ENCODE measurements at regions not wholly inside any gene's neighbourhood (a gene's known extent, or its start where the extent isn't known, plus 50 kb on each side); places are given as distances from the start of the nearest gene placed in this dataset.

- no peak for DNase-seq (ENCODE audit: low read depth in 2 of 2)
Measured at GRCh38 chr1:229031061-229031460, 239.8 kb upstream of the RAB4A start.

- no peak for DNase-seq (ENCODE audit: low read depth in 2 of 2)
Measured at GRCh38 chr1:229031481-229032341, 239.2 kb upstream of the RAB4A start.

GRCh38 chr1:229032375-229032774 lies 238.5 kb upstream of the RAB4A start:
- no peak for DNase-seq (ENCODE audit: low read depth in 2 of 2)

- no peak for DNase-seq (ENCODE audit: low read depth in 2 of 2)
Measured at GRCh38 chr1:229033480-229033879, 237.4 kb upstream of the RAB4A start.

DNA sequence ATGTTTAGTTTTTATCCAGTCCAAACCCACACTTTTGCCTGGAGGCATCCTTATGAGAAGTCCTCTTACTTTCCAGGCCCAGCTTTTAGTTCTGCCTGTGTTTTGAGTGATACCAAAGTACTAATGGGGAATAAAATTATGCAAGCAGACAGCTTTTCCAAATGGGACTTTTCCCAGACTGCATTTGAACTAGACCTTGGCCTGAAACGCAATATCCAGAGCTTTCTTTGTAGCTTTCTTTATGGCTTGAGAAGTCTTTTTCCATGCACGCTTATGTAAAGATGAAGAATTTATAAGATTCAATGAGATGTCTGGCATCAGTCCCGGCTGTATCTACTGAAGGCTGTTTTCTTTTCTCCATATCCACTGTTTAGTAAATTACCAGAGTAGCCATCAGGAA lies 236.6 kb upstream of the RAB4A start:
- no peak for DNase-seq (ENCODE audit: low read depth in 2 of 2)

DNA sequence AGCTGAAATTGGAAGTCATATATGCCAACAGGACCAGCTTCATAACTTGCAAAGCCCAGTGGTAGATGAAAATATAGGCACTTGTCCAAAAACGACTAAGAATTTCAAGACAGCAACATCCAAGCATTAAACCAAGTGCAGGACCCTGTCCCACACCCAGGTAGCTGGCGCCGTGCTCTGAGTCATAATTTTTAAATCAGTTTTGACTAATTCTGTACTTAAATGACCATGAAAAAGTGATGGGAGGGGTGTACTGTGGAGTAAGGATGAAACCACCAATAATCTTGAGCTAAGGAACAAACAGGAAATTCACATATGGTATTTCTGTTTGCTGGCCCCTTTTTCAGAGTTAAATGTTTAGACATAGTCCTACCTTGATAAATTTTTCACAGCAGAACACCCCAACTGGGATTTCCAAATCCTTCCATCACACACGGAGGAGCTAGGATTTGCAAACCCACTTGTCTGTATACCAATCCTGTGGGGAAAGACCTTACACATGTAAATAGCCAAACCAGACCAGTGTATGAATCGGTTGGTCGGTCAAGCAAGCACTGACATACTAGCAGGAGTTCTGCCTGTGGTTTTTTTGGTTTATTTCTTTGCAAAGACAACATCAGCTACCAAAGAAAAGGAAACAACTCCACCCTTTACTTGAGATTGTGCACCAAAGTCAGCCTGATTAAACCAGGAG lies 235.7 kb upstream of the RAB4A start:
- no peak for DNase-seq (ENCODE audit: low read depth in 2 of 2)

DNA sequence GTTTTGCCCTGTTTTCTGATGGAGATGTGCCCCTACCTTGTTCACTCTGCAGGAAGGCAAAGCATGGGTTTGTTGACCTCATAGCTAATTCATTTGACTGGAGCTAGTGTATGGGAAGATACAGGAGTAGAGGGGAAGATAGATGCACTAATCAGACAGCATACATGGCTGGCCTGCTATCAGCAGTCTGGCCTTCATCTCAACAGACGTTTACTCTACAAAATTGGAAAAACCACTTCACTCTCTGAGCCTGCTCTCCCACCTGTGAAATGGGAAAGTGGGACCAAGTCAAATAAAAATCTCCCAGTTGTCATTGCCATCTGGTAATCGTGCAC lies 235.2 kb upstream of the RAB4A start:
- DNase-seq (ENCODE audit: low read depth in 2 of 2): no peak

DNA sequence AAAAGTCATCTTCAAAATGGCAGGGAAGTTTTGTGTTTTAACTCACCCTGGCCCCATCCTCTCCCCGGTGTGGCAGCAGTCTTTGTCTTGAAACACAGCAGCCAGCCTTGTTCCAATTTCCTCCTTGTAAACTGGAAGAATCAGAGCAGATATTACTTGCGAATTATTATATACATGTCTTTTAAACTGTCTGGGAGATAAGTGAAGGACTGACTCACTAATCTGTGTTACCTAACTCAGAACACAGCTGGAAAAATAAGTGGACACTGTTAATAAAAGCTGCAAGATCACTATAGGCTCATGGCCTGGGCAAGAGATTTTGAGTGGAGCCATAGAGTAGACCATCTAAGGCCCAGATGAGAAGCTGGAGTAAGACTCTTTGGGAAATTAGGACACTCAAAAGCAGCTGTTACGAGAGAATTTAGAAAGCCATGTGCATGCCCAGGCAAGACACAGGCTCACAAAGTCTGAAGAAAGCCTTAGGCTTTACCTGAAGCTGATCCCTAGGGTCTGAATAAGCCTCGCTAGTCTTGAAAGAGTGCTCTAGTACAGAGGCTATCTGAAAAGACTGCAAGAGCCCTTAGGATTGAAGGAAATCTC lies 233.0 kb upstream of the RAB4A start:
- DNase-seq (ENCODE audit: low read depth in 2 of 2): no peak

DNA sequence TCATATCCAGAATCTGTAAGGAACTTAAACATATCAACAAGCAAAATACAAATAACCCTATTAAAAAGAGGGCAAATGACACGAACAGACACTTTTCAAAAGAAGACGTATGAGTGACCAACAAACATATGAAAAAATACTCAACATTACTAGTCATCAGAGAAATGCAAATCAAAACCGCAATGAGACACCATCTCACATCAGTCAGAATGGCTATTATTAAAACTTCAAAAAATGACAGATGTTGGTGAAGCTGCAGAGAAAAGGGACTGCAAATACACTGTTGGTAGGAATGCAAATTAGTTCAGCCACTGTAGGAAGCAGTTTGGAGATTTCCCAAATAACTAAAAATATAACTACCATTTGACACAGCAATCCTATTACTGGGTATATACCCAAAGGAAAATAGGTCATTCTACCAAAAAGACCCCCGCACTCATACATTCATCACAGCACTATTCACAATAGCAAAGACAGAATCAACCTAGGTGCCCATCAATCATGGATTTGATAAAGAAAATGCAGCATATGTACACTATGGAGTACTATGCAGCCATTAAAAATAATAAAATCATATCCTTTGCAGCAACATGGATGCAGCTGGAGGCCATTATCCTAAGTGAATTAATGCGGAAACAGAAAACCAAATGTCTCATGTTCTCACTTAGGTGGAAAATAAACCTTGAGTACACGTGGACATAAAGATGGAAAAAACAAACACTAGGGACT lies 230.1 kb upstream of the RAB4A start:
- DNase-seq (ENCODE audit: low read depth in 2 of 2): no peak

DNA sequence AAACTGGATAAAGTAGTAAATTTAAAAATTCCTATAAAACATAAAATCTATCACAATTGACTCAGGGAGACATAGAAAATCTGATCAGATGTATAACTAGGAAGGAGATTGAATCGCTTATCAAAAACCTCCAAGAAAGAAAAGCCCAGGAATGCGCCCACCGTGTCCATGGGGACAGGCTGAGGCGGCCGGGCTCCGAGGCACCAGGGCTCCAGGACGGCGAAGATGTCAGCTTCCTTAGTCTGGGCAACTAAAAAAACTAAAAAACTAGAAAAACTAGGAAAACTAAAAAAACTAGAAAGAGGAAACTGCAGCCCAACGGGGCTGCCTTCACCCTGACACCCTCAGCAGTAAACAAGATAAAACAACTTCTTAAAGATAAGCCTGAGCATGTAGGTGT lies 229.0 kb upstream of the RAB4A start:
- DNase-seq (ENCODE audit: low read depth in 2 of 2): no peak

DNA sequence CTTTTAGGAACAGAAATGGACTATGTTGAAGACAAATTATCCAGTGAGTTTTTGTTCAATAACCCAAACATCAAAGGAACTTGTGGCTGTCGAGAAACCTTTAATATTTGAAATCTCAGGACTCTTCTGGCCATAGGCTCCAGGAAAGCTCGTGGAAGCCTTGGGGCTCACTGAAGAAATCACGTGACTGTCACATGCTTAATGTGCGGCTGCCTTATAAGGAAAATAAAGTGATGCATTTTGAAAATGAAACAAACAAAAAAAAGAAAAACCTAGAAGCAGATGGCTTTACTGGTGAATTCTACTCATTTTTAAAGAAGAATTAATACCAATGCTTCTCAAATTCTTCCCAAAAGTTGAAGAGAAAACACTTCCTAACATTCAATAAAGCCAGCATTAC lies 228.4 kb upstream of the RAB4A start:
- DNase-seq (ENCODE audit: low read depth in 2 of 2): no peak

GRCh38 chr1:229043115-229043514 lies 227.8 kb upstream of the RAB4A start:
- no peak for DNase-seq (ENCODE audit: low read depth in 2 of 2)

DNA sequence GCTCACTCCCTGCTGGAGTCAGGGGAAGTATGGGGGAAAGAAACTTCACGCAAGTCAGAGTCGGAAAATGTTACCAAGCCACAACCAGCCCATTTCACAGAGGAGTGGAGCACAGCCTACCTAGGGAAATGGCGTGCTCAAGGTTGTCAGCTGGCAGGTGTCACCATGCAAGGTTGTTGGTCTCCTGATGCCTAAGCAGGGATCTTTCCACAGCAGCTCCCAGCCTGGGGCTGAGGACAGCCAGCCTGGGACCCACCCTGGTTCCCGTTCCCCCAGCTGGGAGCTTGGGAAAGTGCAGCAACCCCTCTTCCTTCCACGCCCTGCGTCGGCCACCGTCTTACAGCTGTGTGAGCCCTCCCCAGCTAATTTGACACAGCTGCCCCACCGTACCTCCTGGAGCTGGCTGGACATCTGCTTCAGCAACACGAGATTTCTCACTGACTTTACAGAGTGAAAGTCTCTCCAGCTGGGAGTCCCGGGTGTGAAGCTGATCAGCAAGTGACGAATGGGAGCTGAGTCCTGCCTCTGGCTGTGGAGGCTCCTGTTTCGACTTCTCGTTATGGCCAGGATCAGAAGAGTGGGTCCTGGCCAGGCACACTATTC lies 224.6 kb upstream of the RAB4A start:
- DNase-seq (ENCODE audit: low read depth in 2 of 2): peak in 1 of 2 experiments; percentile 3

- no peak for DNase-seq (ENCODE audit: low read depth in 2 of 2)
Measured at GRCh38 chr1:229047161-229047839, 223.6 kb upstream of the RAB4A start.

- no peak for DNase-seq (ENCODE audit: low read depth in 2 of 2)
Measured at GRCh38 chr1:229047840-229048620, 222.9 kb upstream of the RAB4A start.

DNA sequence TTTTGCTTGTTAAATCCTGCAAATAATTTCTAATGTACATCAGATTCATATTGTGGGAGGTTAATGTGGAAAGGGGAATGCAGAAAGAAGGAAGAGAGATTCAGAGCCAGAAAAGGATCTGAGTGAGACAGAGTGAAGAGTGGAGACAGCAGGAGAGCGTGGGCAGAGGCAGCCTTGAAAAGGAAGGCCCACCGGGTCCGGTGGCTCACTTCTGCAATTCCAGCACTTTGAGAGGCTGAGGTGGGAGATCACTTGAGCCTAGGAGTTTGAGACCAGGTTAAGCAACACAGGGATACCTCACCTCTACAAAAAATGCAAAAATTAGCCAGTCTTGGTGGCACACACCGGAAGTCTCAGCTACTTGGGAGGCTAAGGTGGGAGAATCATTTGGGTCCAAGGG lies 222.0 kb upstream of the RAB4A start:
- no peak for DNase-seq (ENCODE audit: low read depth in 2 of 2)

DNA sequence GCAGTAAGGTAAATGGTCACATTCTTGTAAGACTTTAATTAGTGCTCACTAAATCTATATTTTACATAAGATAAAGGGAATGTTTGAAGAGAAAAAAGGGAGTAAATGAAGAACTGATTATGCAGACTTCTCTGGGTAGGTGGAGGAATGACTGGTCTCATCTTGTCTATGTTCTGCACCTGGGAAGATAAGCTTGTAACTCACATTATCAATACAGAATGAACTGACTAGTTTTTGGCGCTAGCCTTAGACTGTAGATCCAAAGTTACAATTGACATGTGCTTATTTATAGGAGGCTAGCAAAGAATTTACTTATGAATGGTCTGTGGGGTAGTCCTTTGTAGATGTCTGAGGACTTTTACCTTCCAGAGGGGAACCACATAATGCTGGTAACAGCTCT lies 214.9 kb upstream of the RAB4A start:
- DNase-seq (ENCODE audit: low read depth in 2 of 2): no peak

DNA sequence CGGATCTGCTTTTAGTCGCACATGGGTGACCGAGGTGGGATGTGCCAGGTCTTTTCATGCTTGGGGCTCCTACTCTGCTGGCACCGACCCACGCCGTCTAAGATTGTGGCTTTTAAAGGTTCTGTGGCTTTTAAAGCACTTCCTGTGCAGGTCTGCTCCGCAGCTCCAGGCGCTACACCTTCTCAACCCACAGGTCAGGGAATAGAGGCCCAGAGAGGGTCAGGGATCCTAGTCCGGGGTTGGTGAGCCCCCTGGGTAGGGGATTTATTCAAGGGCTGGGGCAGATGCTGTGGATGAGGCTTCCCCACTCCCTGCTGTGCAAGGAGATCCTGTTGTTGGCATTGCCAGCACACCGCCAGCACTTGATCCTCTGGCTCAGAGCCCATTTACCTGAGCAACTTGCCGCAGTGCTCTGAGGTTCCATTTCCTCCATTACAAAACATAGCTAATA lies 212.8 kb upstream of the RAB4A start:
- DNase-seq (ENCODE audit: low read depth in 2 of 2): no peak

DNA sequence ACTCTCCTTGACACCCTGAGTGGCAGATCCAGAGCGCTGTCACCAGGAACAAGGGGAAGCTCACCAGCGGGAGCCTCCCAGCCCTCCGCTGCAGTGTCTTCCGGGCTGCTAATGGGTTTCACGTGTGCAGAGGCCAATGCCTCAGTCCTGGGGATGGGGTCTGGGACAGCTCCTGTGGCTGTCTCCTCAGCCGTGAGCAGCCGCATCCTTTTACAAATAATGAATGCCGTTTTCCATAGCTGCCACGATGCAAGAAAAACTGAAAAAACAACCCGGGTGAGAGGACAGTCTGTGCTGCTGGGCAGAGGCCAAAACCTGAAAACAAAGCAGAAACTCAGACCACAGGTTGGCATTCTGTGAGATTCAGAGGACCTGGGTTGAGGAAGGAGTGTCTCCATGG lies 212.2 kb upstream of the RAB4A start:
- DNase-seq (ENCODE audit: low read depth in 2 of 2): no peak

Measured in fibroblast of skin of left quadriceps (primary cell).